ENCODE measurements at regions not wholly inside any gene's neighbourhood (a gene's known extent, or its start where the extent isn't known, plus 50 kb on each side); places are given as distances from the start of the nearest gene placed in this dataset.

DNA sequence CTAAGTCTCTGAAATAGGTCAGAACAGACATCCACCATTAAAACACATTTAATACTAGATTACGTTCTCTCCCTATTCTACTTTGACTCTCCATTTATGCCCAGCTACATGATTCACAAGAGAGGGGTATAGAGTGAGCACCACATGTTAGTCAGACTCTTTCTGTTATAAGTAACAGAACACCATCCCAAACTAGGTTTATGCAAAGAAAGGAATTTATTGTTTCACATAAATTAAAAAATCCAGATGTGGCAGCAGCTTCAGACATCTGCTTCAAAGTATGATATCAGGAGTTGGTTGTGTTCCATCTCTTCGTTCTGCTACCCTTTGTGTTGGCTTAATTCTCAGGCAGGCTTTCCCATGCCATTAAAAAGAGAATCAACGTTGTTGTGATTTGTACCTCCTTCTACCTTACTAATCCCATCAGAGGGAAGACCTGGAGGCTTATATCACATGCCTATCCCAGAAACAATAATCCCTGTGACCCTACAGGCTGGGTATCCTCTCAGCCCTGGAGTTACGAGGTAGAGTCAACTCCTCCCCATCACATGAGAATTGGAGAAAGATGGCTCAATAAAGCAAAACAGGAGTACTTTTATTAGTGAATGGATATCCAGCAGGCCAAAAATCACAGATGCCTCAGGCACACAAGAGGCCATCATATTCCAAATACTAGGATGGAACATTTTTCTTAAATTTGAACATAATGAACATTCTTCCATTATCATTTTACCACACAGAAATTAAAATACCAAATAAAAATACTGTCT lies 163.2 kb downstream of the SLC7A11 start:
- DNase-seq: no peak

DNA sequence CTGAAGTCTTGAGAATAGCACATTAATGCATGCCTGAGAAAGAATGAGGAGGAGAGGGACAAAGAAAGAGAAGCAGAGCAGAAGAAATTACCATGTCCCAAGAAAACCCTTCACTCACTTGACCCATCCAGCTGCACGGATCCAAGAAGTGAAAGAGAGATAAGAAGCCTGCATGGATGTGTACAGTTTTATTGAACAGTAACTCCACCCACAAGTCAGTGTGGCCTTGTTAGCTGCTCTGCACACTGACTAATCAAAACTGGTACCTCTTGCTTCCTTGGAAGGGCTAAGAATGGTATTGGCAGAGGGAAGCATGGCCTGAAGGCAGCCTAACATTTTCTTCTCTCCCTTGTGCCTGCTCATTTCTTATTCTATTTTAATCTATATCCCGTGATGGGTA lies 163.9 kb downstream of the SLC7A11 start:
- no peak for DNase-seq

DNA sequence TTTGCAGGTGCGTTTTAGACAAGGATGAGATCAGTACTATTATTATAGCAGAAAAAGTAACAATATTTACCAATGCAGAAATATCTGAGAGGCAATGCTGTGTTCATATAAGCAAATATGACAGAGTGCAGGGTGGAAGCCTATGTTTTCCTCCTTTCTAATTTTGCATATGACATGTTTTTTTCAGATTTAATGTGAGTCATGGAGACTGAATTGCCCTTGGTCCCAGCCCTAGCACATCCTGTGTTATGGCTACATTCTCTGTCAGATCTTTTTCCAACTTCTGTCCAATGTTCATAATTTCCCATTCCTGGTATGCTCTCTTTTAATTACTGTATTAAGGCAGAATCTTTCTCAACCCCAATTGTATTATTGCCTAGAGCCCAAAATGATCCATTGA lies 165.6 kb downstream of the SLC7A11 start:
- DNase-seq: no peak

DNA sequence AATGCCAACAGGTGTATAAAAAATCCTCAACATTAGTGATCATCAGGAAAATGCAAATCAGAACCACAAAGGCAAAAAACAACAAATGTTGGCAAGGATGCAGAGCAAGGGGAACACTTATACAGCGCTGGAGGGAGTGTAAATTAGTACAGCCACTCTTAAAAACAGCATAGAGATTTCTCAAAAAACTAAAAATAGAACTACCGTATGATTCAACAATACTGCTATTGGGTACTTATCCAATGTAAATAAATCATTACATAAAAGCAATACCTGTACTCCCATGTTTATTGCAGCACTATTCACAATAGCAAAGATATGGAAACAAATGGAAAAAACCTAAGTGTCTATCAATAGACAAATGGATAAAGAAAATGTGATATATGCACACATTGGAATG lies 171.3 kb downstream of the SLC7A11 start:
- no peak for DNase-seq

DNA sequence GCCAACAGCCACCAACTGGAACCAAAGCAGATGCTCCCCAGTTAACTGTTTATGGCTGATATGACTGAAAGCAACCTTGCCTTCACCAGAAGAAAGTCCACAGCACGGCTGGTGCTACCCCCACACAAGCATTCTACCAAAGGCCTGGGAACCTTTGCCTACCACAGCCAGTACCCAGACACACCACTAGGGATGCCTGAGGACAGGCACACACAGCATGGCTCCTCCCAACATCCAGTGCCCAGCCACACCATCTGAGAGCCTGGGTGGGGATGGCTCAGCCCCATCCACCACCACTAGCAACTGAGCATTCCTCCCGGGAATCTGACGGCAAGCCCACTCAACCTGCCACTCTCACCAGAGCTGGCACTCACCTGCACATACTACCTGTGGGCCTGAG lies 178.6 kb downstream of the SLC7A11 start:
- DNase-seq: no peak

DNA sequence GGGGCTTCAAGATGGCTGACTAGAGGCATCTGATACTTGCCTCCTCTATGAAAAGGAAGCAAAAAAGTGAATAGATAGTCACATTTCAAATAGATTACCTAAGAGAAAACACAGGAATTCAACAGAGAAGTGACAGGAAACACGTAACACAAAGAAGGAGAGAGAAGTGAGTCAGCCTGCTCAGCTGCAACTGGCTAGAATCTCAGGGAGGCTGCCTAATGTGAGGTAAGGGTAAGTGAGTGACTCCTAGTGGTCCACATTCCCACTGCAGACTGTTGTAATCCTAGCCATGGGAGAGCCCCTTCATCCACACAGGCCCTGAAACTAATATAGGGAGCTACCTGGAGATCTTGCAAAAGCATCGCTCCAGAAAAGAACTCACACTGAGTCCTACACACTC lies 179.2 kb downstream of the SLC7A11 start:
- no peak for DNase-seq

DNA sequence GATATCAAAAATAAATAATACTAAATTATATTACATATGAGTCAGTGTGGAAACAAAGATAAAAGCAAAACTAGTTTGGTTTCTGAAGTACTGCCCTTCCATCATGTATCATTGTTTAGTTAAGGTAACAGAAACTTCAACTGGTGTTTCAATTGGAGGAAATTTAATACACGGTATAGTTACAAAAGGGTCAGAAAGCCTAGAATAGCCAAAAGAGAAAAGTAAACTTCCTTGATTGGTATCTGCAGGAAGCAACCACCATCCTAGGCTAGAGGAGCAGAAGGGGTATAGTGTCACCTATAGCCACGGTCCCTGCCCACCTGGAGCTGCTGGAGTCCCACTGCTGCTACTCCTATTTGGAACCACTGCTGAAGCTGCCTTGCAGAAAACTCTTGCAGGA lies 185.6 kb downstream of the SLC7A11 start:
- DNase-seq: no peak

DNA sequence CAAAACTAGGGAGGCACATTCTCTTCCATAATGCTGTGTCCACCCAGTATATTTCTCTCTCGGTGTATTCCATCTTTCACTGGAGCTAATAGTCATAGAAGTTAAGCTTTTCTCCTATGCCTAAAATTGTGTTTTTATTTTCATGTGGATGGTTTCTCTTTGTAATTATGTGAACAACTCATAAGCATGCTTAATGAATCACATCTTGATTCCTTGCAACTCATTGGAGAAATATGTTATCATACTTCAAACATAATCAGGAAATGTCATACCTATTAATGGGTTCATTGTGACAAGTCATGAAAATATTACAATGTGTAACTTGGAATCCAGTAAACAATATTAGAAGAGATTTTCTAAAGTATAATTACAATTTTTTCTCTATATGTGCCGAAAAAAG lies 186.3 kb downstream of the SLC7A11 start:
- no peak for DNase-seq

DNA sequence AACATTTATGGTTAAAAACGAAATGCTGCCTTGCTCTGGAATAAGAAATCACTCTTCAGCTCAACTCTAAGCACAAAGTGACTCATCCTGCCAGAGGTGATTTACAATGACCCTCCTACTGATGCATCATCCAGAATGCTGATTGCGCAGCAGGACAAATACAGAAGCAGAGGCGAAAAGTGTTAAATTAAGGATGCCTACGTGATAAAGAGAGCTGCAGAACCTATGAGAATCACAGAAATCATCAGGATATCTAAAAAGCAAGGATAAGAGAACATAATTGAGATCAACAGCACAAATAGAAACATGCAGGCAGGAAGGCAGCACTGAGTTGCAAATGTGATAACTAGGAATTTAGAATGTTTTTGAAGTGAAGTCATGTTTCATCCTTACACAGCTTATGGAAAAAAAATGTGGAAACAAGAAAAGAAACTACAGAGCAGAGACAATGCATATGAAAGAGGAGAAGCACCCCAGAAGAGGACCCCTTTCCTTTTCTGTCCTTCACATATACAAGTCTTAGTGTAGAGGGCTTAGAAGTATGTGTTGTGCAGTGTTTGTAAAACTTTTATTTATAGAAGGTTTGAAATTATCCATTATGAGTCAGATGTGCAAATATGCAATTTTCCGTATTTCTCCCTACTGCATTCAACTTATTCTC lies 188.4 kb downstream of the SLC7A11 start:
- DNase-seq: no peak

DNA sequence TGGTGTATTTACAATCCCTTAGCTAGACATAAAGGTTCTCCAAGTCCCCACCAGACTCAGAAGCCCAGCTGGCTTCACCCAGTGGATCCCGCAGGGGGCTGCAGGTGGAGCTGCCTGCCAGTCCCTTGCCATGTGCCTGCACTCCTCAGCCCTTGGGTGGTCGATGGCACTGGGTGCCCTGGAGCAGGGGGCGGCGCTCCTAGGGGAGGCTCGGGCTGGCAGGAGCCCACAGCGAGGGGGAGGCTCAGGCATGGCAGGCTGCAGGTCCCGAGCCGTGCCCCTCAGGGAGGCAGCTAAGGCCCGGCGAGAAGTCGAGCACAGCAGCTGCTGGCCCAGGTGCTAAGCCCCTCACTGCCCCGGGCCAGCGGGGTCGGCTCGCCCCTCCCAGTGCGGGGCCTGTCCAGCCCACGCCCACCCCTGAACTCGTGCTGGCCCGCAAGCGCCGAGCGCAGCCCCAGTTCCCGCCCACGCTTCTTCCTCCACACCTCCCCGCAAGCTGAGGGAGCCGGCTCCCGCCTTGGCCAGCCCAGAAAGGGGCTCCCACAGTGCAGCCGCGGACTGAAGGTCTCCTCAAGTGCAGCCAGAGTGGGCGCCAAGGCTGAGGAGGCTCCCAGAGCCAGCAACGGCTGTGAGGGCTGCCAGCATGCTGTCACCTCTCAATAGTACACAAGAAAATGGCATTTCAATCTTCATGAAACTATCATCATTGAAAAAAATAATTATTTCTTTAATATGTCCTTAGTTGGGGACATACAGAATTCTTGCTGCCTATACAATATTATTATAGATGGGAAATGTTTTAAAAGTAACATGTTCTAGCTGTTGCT lies 189.1 kb downstream of the SLC7A11 start:
- DNase-seq: no peak

DNA sequence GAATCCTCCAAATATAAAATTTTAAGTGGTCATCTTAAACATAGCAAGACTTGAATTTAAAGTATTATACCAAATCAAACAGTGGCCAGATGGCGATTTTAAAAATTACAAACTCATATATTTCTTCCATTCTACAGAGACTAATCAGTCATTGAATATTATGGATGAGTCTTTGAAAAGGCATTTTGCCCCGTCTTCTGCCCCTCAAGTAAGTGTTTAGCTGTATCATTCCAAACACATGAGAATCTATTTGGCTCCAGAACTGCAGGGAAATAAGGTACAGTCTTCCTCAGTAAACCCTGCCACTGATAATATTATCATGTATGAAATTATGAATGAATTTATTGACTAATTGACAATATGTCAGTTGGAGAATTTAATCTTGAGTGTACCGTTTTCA lies 191.0 kb downstream of the SLC7A11 start:
- no peak for DNase-seq

DNA sequence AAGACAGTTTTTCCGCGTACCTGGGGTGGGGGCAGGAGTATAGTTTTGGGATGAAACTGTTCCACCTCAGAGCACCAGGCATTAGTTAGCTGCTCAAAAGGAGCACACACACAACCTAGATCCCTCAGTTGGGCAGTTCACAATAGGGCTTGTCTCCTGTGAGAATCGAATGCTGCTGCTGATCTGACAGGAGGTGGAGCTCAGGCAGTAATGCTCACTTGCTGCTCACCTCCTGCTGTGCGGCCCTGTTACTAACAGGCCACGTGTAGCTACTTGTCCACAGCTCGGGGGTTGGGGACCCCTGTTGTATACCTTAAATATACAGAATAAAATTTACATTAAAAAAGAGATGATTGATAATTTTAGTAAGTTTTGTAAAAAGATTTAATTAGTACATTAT lies 191.5 kb downstream of the SLC7A11 start:
- no peak for DNase-seq

DNA sequence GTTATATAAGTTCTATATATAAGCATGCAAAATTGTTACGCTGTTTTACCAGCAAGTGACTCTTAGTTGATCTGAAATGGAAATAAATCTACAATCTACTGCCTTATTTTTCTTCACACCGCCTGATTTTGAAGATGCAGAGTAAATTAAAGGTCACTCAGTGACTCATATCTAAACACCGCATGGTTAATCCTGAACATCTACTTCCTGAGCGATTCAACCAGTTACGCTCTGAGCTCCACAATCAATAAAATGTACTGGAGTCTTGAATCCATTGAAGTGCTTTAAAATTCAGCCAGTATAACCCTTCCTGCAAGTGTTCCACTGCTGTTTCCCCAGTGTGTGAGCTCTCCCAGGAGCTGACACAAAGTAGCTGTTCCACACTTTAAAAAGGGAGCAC lies 192.8 kb downstream of the SLC7A11 start:
- DNase-seq: no peak

DNA sequence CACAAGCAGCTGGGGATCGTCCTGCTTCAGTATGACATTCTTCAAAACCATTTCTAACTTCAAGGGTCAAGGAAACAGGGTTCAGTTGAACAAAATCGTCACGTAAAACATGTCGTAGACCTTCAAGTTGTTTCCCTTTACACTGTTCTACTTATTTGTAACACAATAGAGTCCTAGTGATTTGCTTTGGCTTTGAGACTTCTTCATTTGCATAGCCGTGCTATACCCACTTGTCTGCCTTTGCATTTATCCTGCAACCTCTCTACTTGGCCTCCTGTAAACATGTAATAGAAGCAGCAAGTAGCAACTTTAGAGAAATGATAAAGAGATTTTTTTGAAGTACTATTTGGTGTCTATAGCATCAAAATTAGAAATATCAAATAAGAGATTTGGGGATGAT lies 194.9 kb downstream of the SLC7A11 start:
- no peak for DNase-seq

DNA sequence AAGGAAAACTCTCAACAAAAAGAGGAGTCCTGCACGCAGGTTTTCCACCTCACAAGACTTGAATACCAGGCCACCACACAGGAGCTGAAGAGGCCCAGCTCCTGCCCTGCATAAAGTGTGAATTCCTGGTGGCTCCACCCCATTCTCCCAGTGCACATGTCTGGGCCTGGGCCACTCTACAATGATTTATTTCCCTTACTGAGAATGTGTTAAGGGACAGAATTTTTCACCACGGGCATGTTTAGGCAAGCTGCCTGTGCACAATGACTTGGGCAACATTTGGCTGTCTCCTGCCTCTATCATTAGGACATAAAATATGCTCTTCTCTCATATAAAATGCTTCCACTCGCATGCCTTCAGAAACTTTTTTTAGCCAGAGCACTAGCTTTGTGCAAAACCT lies 197.1 kb downstream of the SLC7A11 start:
- no peak for DNase-seq

DNA sequence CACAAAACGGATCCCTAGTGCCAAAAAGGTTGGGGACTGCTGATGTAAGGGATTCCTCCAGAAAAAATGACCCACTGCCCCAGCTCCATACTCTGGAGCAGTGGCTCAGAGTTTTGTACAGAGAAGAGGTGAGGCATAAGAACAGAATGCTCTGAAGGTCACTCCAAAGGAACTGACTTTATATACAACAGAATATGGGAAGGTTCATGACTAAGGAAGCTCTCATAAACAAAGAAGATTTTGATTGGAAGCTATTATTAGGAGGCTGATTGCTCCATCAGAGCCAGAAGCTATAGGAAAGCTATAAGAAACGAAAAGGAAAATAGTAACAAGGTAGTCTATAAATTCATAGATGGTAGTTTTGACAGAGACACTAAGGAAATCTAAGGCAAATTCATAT lies 203.1 kb downstream of the SLC7A11 start:
- no peak for DNase-seq

DNA sequence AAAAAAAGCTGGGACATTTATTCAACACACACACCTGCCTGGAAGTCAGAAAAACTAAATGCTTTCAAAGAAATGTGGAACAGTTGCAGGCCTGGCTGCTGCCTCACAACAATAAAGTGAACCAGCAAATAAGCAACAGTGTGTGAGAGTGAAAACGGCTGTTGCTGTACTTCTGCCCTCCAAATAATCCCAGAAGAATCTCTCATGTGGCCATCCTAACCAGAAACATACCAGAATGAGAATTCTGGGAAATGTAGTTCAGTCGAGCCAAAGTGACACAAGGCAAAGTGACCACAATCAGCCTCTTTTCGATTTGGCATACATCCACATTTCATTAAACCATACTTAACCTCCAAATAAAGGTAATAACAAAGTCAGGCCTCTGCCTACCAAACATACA lies 204.5 kb downstream of the SLC7A11 start:
- no peak for DNase-seq

DNA sequence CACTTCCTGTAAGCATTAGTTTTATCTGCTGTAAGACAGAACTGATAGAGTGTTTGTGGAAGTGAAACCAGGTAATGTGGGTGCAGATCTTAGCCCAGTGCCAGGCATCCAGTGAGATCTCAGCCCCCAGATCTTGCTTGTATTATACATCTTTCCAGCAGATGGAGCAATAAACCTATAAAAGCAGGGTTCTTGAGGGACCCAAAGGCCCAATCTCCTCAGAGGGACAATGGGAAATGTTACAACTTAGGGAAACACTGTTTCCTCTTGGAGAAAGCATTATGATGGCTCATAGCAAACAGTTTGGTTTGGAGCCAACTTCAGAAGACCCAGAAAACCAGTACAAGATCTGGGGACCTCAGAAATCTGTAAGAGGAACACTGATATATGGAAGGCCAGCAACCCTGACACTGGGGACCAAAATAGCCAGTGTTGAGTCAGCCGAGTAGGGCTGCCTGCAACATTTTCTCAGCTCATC lies 206.3 kb downstream of the SLC7A11 start:
- peak; percentile 48 for DNase-seq

DNA sequence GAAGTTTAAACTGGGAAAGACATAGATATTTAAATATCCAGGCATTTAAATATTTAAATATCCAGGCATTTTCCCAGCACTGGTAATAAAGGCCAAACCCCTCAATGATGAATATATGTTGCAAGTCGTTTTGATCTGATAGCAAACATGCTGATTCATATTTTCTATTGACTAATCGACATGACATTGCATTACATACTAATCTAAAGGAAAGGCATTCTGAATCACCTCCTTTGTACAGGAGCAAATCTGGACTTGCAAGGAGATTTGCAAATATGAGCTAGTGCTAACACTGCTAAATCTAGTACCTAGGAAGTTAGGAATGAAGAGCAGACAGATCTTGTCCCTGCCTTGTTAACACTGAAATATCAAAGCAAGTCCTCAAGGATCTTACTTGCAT lies 207.3 kb downstream of the SLC7A11 start:
- DNase-seq: peak; percentile 25

DNA sequence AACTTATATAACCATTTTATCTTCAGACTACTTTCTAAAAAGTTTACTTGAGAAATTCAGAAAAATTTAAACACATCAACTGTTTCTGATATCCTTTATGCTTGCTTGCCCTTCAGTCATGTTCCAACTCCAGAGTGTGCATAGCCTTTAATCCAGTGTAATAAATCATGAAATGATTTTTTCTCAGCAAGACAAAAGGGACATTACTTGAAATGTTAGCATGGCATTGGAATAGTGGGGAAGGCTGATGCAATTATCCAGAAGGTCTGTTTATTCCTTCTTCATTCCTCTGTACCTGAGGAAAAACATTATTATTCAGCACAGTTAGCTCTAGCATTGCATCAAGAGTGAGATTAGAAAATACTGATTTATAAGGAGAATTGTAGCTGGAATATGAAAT lies 209.9 kb downstream of the SLC7A11 start:
- no peak for DNase-seq

DNA sequence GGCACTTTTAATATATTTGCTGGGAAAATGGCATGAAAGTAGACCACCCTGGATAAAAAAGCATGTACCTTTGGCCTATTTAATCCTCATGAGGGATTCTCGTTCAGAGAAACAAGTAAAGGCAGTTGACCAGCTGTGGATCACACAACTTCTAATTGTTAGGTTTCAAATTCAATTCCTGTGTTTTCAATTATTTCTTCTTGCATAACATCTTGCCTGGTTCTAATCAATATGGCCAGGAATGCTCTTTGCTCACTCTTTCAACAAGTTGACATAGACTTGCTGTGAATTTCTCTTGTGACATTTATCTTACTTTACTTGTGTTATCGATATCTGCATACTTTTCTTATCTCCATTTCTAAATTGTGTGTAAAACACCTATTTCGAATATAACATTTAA lies 211.8 kb downstream of the SLC7A11 start:
- no peak for DNase-seq

DNA sequence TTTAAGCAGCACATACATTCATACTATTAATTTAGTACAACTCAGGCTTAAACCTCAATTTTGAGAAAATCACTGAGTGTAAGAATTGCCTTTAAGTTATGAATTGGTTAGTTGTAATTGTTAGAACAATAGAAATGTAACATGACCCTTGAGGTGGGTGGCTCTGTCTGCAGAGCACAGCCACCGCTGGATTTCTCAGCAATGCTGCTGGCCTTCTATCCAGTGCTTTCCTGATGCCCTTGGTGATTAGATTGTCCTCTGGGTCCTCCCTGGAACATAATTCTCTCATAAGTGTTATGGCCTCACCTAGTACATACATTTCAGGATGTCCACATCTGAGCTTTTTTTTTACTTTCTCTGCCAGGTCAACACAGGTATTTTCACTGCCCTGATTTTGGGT lies 213.2 kb downstream of the SLC7A11 start:
- no peak for DNase-seq

DNA sequence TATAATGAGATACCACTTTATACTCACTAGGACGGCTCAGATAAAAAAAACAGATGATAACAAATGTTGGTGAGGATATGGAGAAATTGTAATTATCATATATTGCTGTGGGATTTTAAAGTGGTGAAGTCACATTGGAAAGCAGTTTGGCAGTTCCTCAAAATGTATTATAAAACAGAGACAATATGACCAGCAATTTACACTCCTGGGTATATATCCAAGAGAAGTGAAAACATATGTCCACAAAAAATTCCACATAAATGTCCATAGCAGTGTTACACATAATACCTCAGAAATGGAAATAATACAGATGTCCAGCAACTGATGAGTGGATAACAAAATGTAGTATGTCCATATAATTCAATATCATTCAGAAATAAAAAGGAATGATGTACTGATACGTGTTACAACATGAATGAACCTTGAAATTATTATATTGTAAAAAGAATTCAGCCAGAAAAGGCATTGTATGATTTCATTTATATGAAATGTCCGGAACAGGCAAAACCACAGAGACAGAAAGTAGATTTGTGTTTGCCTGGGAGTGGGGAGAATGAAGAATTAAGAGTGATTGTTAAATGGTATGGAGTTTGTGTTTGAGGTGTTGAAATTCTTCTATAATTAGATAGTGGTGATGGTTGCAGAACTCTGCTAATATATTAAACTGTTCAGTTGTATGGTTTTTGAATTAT lies 220.9 kb downstream of the SLC7A11 start:
- DNase-seq: no peak

All from hematopoietic multipotent progenitor cell treated with erythropoietin and hydrocortisone succinate and interleukin-3 and kit ligand, for 8 days (in vitro differentiated cells).